HEK293T (cell line): ENCODE measurements at regions not wholly inside any gene's neighbourhood (a gene's known extent, or its start where the extent isn't known, plus 50 kb on each side); places are given as distances from the start of the nearest gene placed in this dataset.

ENCODE experiments used
- ARNT ChIP-seq: fragments of 450-650 bp; IDR thresholded peaks from 2 replicates; pipeline ENCODE4 v1.6.1; 2017; ENCODE audit warnings: mild to moderate bottlenecking
- BHLHE40 ChIP-seq: fragments of 450-650 bp; IDR thresholded peaks from 2 replicates; pipeline ENCODE4 v1.6.1; 2016; ENCODE audit warnings: mild to moderate bottlenecking, moderate library complexity, borderline replicate concordance
- FOXM1 ChIP-seq: fragments of 450-650 bp; IDR thresholded peaks from 2 replicates; pipeline ENCODE4 v1.6.1; 2017; ENCODE audit warnings: mild to moderate bottlenecking, borderline replicate concordance
- HDGF ChIP-seq: fragments of 450-650 bp; IDR thresholded peaks from 2 replicates; pipeline ENCODE4 v1.6.1; 2017; ENCODE audit warnings: antibody characterized with exemption, borderline replicate concordance
- LEF1 ChIP-seq: fragments of 450-650 bp; IDR thresholded peaks from 2 replicates; pipeline ENCODE4 v1.6.1; 2017; ENCODE audit warnings: mild to moderate bottlenecking, borderline replicate concordance
- SP1 ChIP-seq: fragments of 450-650 bp; IDR thresholded peaks from 2 replicates; pipeline ENCODE4 v1.6.1; 2017
- ZNF384 ChIP-seq: fragments of 450-650 bp; IDR thresholded peaks from 2 replicates; pipeline ENCODE4 v1.6.1; 2016

DNA sequence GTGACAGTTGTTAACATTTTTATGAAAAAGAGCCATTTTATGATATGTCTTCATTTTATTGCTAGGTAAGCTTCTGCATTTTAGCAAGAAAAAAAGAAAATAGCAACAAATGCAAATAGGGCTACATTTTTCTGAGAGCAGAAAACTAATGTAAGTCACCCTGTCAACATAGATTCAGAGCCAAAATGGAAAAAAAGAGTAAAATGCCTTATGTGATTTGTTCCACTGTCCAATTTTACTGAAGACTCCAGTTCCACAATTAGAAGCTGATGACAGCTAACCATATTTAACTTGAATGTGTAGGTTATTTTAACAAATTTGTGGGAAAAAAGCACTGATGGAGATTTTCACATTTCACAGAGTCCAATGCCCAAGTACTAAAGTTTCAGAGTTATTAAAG, 772.3 kb downstream of the FAT4 start:
- TF ChIP-seq LEF1 (no peak), ZNF384 (no peak), SP1 (no peak), ARNT (no peak), FOXM1 (no peak), BHLHE40 (no peak), HDGF (no peak)
